ENCODE measurements at regions not wholly inside any gene's neighbourhood (a gene's known extent, or its start where the extent isn't known, plus 50 kb on each side); places are given as distances from the start of the nearest gene placed in this dataset.

DNA sequence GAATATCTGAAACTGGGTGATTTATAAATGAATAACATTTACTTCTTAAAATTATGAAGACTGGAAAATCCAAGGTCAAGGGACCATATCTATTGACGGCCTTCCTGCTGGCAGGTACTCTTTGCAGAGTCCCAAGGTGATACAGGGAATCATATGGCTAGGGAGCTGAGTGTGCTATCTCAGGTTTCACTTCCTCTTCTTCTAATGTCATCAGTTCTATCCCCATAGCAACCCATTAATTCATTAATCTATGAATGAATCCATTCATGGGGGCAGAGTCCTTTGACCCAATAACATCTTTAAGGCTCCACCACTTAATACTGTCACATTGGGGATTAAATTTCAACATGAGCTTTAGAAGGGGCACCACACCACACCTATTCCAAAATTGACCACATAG, 772.0 kb downstream of the HACE1 start:
- no peak for DNase-seq
- Mint-ChIP-seq H3K36me3 (no peaks in the 10 kb centered on the region), H3K4me3 (no peak overlapping the region), H3K27me3 (no peaks in the 10 kb centered on the region), H3K27ac (no peak overlapping the region), H3K9me3 (peaks cover 4% of the 10 kb centered on the region), H3K4me1 (no peaks in the 10 kb centered on the region)

DNA sequence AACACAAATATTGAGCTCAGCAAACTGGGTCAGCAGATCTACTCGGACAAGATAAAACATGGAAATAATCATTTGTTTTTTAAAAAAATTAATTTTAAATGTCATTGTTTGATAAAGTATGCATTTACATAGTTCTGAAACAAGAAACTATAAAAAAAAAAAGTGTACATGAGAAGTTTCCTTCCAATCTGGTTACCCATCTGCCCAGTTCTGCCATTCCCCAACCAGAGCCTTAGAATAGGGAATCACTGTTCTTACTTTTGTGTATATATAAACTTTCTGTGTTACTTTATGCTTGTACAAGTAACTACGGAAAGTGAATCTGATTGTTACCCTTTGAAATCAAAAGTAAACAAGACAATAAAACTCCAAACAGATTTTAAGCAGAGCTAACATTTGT, 791.4 kb downstream of the HACE1 start:
- Mint-ChIP-seq H3K27me3 (no peaks in the 10 kb centered on the region), H3K4me1 (no peaks in the 10 kb centered on the region), H3K9me3 (peaks cover 2% of the 10 kb centered on the region), H3K4me3 (no peak overlapping the region), H3K27ac (no peak overlapping the region), H3K36me3 (no peaks in the 10 kb centered on the region)
- no peak for DNase-seq

DNA sequence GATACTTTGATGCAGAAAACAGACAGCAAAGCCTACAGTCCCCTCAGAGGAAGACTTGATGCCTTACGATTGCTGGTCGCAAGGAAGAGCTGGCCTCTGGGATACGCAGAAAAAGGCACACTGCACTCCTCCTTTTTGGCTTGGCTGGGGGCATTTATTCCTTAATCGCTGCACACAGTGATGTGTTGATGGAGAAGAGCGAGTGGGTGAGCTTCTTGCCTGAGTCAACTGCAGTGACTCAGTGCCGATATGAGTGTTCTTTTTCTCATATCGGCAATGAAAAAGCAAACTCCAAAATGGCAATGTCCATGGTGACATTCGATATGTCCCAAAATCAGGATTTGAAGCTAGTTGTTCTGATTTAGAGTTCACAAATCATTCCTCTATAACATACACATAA, 794.8 kb downstream of the HACE1 start:
- H3K4me1 Mint-ChIP-seq = no peaks in the 10 kb centered on the region
- no peak overlapping the region for H3K27ac Mint-ChIP-seq
- H3K4me3 Mint-ChIP-seq = no peak overlapping the region
- no peak for DNase-seq
- peaks cover 2% of the 10 kb centered on the region for H3K9me3 Mint-ChIP-seq
- H3K36me3 Mint-ChIP-seq = no peaks in the 10 kb centered on the region
- H3K27me3 Mint-ChIP-seq = no peaks in the 10 kb centered on the region

DNA sequence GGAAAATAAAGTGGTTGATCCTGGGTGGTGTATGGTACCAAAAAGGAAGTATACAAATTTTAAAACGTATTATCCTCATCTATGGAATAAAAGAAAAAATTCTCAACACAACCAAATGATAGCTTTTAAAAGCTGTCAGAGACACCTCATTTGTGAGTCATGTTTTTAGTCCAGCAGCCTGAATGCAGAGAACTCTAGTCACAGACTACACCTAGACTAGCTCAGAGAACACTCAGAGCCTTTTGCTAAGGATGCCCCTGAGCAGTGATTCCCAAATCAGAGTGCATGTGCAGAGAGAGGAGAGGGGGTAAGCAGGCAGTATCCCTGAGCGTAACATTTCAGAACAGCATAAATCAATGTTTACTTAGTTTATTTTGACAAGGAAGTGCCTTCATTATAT, 809.3 kb downstream of the HACE1 start:
- Mint-ChIP-seq H3K9me3 (peaks cover 2% of the 10 kb centered on the region), H3K4me3 (no peak overlapping the region), H3K27me3 (no peaks in the 10 kb centered on the region), H3K4me1 (no peaks in the 10 kb centered on the region), H3K36me3 (no peaks in the 10 kb centered on the region), H3K27ac (no peak overlapping the region)
- no peak for DNase-seq

DNA sequence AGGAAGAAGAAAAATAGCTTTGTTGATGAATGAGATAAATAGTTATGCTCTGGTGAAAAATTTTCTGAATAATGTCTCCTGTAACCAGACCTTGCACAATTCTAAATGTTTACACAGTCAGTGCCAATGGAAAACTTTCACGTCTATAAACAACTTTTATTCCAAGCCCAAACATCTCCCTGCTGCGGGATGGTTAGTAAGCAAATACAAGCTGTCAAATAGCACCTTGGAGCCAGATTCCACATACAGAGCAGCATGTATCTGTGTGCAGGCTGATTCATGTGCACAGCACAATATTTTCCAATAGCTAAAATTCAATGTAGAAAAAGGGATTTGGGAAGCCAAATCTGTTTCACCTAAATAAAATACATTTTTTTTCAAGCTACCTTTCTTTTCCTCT, 813.3 kb downstream of the HACE1 start:
- DNase-seq = no peak
- Mint-ChIP-seq H3K9me3 (peaks cover 7% of the 10 kb centered on the region), H3K27me3 (no peaks in the 10 kb centered on the region), H3K27ac (no peak overlapping the region), H3K4me1 (no peaks in the 10 kb centered on the region), H3K36me3 (no peaks in the 10 kb centered on the region), H3K4me3 (no peak overlapping the region)

DNA sequence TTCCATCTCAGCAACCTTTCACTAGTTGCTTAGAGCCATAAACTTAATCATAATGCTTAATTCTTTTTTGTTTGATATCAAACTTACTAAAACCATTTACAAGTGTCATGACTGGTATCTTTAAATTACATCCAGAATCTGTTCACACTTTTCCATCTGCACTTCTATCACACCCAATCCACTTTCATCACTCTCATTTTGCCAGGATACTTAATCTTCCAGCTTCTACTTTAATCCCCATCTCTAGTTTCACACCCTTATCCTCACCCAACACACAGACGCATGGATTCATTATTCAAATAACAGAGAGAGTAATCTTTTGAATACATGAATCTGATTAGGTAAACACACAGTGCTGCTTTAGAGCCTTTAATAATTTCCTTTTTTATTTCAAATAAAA, 828.4 kb downstream of the HACE1 start:
- DNase-seq = no peak
- Mint-ChIP-seq H3K9me3 (no peaks in the 10 kb centered on the region), H3K36me3 (no peaks in the 10 kb centered on the region), H3K27me3 (no peaks in the 10 kb centered on the region), H3K4me1 (no peaks in the 10 kb centered on the region), H3K27ac (no peak overlapping the region), H3K4me3 (no peak overlapping the region)

DNA sequence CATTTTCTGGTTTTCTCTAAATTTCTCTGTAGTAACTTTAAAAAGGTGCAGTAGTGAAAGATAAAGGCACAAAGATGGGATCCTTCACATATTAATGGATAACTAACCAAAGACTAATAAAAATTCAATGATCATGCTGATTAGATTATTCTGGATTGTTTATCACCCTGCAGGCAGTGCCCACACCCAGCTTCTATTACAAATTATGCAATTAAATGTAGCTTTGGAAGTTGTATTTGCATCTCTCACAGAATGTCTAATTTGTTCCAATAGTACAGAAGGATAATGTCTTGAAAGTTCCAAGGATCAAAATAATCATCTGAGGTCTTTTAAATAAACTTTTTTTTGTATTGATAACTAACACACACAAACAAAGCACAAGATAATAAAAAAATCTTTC, 837.6 kb downstream of the HACE1 start:
- Mint-ChIP-seq H3K27ac (no peak overlapping the region), H3K4me1 (no peaks in the 10 kb centered on the region), H3K4me3 (no peak overlapping the region), H3K36me3 (no peaks in the 10 kb centered on the region), H3K9me3 (no peaks in the 10 kb centered on the region), H3K27me3 (no peaks in the 10 kb centered on the region)
- no peak for DNase-seq

DNA sequence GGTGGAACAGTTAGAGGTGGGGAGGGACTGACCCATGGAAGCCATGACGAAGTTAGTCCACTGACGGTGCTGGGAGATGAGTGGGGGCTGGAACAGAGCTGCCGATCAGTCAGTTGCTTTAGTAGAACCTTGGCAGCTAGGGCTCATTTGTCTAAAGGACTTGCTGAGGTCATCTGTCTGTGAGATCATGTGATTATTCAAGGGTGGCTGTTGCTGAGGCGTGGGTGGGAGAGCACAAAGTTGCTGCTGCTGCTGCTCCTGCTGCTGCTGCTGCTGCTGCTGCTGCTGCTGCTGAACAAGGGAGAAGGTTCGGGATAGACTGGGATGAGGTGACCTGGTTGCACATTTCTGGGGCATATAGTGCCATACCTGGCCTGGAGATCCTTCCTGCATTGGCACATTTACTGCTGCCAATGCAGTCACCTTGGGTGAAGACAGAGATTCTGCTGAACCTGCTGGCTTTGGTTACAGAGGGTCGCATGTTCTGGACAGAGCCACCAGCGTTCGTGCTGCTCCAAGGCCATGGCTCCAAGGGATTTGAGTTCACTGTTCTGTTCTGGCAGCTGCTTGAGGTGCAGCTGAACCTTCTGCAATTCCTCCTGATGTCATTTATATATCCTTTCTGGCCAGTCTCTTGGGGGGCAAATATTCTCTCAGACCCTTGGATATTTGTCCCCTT, 840.5 kb downstream of the HACE1 start:
- H3K4me1 Mint-ChIP-seq = no peaks in the 10 kb centered on the region
- H3K27ac Mint-ChIP-seq = no peak overlapping the region
- no peaks in the 10 kb centered on the region for H3K36me3 Mint-ChIP-seq
- H3K9me3 Mint-ChIP-seq = no peaks in the 10 kb centered on the region
- H3K27me3 Mint-ChIP-seq = no peaks in the 10 kb centered on the region
- no peak for DNase-seq
- H3K4me3 Mint-ChIP-seq = no peak overlapping the region

DNA sequence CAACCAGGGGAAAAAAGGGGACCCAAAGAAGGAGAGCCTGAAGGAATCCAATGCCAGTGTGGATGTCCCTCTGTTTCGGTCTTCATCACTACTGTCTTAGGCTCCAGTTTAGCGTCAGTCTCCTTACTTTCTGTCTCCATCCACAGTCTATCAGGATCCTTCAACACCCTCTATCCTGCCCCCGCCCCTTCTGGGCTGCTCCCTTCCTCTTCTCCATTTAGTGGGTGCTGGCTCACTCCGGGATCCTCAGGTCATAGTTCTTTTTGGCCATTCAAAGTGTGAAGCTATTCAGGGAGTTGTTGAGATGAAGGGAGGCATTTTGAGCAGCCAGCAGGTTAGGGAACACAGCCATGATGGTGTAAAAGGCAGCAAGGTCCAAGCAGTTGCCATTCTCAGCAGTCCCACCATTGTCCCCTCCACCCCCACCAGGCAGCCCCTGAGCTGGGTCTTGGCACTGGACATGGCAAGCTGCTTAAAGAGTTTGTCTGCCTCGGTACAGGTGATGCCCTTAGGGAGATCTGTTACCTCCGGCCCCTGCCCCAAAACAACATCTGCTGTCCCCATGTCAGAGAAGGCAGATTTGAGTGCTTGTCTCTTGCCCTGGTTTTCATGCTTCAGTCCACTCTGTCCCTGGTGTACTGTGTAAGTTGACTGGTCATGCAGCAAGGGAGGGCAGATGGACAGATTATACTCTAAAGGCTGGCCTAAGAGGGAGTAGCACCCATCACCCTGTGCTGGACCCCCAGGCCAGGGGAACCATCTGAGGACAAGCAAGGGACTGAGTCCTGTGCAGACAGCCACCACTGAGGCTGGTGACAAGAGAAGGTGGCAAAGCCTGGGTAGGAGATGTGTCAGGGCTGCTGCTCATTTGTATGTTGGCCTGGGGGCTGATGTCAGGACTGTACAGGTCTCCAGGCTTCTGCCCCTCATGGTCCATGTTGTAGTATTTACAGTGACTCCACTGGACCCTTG, 842.0 kb downstream of the HACE1 start:
- no peak for DNase-seq
- H3K9me3 Mint-ChIP-seq = no peaks in the 10 kb centered on the region
- H3K4me1 Mint-ChIP-seq = no peaks in the 10 kb centered on the region
- H3K27me3 Mint-ChIP-seq = no peaks in the 10 kb centered on the region
- H3K36me3 Mint-ChIP-seq = no peaks in the 10 kb centered on the region
- no peak overlapping the region for H3K4me3 Mint-ChIP-seq
- H3K27ac Mint-ChIP-seq = no peak overlapping the region

DNA sequence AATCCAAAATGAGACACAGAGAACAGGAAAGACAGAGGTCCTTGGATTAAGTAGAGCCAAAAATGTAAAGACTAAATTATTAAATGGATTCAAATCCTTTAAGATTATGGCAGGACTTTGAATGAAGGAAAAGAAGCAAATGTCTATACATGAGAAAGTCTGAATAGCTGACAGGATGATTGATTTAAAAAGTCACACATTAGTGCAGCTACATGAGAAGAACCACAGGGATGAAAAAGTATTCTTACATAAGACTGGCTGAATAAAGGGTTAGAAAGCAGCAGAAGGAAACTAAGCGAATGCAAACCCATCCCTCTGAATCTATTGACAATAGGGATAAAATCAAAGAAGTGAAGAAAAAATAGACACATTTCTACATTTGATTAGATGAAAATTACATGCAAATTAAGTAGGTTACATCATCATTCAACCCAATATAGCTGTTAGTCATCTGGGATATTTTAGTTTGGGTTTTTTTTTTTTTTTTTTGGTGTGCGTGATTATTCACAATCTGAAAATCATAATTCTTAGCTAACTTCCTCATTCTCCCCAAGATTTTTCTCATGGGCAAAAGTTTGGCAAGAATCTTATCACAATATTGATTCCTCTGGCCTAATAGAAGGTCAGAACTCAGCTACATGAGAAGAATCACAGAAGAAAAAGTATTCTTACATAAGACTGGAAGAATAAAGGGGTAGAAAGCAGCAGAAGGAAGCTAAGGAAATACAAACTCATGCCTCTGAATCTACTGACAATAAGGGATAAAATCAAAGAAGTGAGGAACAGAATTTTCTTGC, 845.4 kb downstream of the HACE1 start:
- H3K9me3 Mint-ChIP-seq = no peaks in the 10 kb centered on the region

DNA sequence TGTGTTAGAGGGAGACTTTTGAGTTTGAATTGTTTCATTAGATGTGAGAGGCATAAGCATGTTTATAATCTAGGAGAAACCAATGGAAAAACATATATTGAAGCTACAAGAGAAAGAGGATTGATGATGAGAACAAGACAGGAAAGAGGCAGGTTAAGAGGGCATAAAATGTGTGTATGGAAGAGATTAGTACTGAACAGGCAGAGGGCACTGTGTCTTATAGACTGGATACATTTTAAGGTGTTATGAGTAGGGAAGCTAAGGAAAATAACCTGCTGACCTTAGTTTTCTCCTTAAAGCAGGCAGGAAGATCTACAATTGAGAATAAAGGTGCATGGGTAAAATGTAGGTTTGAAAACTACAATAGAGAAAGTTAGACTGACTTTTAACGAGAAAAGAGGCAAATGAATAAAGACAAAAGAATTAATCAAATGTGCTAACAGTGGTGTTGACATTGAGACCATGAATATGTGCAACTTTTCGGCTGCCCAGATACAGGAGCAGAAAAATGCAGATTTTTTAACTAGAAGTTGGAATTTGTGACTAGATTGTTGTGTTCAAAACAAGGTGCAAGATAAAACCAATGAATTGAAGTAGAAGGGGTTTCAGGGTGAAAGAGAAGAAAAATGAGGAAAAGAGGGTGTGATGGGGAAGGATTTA, 846.3 kb downstream of the HACE1 start:
- Mint-ChIP-seq H3K9me3 (no peaks in the 10 kb centered on the region), H3K27ac (no peak overlapping the region), H3K36me3 (no peaks in the 10 kb centered on the region), H3K4me1 (no peaks in the 10 kb centered on the region), H3K4me3 (no peak overlapping the region), H3K27me3 (no peaks in the 10 kb centered on the region)
- DNase-seq = no peak

More for the DNA sequence above, 845.4 kb downstream of the HACE1 start:
- Mint-ChIP-seq H3K4me3 (no peak overlapping the region), H3K4me1 (no peaks in the 10 kb centered on the region), H3K27ac (no peak overlapping the region), H3K27me3 (no peaks in the 10 kb centered on the region), H3K36me3 (no peaks in the 10 kb centered on the region)
- no peak for DNase-seq

DNA sequence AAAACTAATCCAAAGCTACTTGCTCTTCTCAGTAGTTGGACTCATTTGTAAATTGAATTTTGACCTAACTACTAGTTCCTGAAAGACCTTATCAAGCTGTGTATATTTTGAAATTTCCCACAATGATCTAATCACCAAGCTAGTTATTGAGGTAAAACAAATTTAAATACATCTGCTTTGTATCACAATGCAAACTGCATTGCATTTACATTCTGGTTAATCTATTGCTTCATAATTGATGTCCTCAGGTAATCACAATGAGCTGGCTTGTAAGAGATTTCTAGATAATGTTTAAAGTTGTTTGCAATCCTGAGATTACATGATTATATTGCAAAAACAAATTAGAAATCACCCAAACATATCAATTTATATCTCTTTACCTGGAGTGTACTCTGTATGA, 848.8 kb downstream of the HACE1 start:
- Mint-ChIP-seq H3K4me1 (no peaks in the 10 kb centered on the region), H3K4me3 (no peak overlapping the region), H3K9me3 (no peaks in the 10 kb centered on the region), H3K27ac (no peak overlapping the region), H3K27me3 (no peaks in the 10 kb centered on the region), H3K36me3 (no peaks in the 10 kb centered on the region)
- no peak for DNase-seq

DNA sequence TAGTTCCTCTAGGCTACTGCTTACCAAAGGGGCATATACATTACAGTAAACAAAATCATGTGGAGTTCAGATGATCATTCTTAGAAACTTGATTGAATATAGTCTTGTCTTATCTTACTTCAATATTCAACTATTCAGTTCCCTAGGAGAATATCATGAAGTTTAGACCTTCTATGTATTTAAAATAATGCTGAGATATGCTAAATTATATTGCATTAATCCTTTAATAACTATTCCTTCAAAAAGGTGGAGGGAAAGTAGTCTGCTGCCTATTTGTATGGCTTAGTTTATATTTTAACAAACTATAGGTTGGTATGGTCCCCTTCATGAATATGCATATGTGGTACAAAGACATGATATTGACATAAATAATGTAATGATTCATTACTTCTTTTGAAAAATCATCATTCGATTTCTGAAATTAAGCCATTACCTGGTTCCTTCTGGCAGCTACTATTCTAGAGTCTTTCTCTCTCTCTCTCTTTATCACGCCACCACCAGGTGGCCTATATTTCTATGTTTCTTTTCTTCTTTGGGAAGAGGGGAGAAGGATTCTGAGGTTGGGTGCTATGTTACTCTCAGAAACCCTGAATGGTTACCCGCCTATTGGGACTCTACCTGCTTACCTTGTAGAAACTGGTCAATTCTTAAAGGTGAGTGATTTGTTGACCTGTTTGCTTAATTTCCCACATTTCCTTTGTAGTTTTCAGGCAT, 855.8 kb downstream of the HACE1 start:
- H3K4me3 Mint-ChIP-seq = no peak overlapping the region
- H3K36me3 Mint-ChIP-seq = no peaks in the 10 kb centered on the region
- H3K9me3 Mint-ChIP-seq = no peaks in the 10 kb centered on the region
- H3K27ac Mint-ChIP-seq = no peak overlapping the region
- DNase-seq = no peak
- no peaks in the 10 kb centered on the region for H3K4me1 Mint-ChIP-seq
- no peaks in the 10 kb centered on the region for H3K27me3 Mint-ChIP-seq

DNA sequence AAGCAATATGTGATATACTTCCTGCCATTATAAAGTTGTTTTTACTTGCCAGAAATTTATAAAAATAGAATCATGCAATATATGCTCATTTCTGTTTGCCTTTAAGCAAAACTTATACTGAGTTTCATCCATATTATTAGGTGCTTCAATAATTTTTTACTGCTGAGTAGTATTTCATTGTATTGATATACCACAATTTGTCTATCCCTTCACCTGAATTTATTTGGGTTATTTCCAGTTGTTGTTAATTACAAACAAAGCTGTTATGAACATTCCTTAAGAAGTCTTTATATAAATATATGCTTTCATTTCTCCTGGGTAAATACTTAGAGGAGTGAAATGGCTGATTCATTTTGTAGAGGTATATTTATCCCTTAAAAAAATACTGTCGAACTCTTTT, 864.1 kb downstream of the HACE1 start:
- no peak overlapping the region for H3K27ac Mint-ChIP-seq
- no peaks in the 10 kb centered on the region for H3K4me1 Mint-ChIP-seq
- H3K4me3 Mint-ChIP-seq = no peak overlapping the region
- no peaks in the 10 kb centered on the region for H3K9me3 Mint-ChIP-seq
- no peak for DNase-seq
- no peaks in the 10 kb centered on the region for H3K36me3 Mint-ChIP-seq
- H3K27me3 Mint-ChIP-seq = no peaks in the 10 kb centered on the region

Data from activated naive CD8-positive, alpha-beta T cell treated with anti-CD3 and anti-CD28 coated beads for 36 hours (primary cell).